ENCODE measurements at regions not wholly inside any gene's neighbourhood (a gene's known extent, or its start where the extent isn't known, plus 50 kb on each side); places are given as distances from the start of the nearest gene placed in this dataset.

- no peak overlapping the region for H3K27ac ChIP-seq
- no peaks in the 10 kb centered on the region for H3K4me1 ChIP-seq
- H3K9me3 ChIP-seq (ENCODE audit: control insufficient read depth, low read length): no peaks in the 10 kb centered on the region
- H3K36me3 ChIP-seq (ENCODE audit: control insufficient read depth, insufficient read depth, low read length): no peaks in the 10 kb centered on the region
- H3K79me2 ChIP-seq: no peaks in the 10 kb centered on the region
- no peaks in the 10 kb centered on the region for H3K27me3 ChIP-seq (ENCODE audit: control insufficient read depth, insufficient read depth, low read length)
- H3K9ac ChIP-seq: no peak overlapping the region
- H3K4me2 ChIP-seq (ENCODE audit: low read length): no peak overlapping the region
- TF ChIP-seq CTCF (IDR thresholded peaks at IDR 0.05): no peak
- no peak overlapping the region for H2AFZ ChIP-seq
- no peak overlapping the region for H3K4me3 ChIP-seq (ENCODE audit: low read depth, low read length)
Observed at GRCh38 chr1:221350091-221350490, 391.8 kb downstream of the DUSP10 start.

- H3K4me2 ChIP-seq (ENCODE audit: low read length): no peak overlapping the region
- H3K27ac ChIP-seq: no peak overlapping the region
- TF ChIP-seq CTCF (IDR thresholded peaks at IDR 0.05): no peak
- H2AFZ ChIP-seq: no peak overlapping the region
- H3K4me3 ChIP-seq (ENCODE audit: low read depth, low read length): no peak overlapping the region
- H3K4me1 ChIP-seq: no peaks in the 10 kb centered on the region
- no peaks in the 10 kb centered on the region for H3K79me2 ChIP-seq
- H3K27me3 ChIP-seq (ENCODE audit: control insufficient read depth, insufficient read depth, low read length): no peaks in the 10 kb centered on the region
- no peaks in the 10 kb centered on the region for H3K36me3 ChIP-seq (ENCODE audit: control insufficient read depth, insufficient read depth, low read length)
- no peak overlapping the region for H3K9ac ChIP-seq
- no peaks in the 10 kb centered on the region for H3K9me3 ChIP-seq (ENCODE audit: control insufficient read depth, low read length)
Observed at GRCh38 chr1:221356693-221357092, 385.2 kb downstream of the DUSP10 start.

GRCh38 chr1:221363039-221363438 is 378.9 kb downstream of the DUSP10 start:
- no peaks in the 10 kb centered on the region for H3K27me3 ChIP-seq (ENCODE audit: control insufficient read depth, insufficient read depth, low read length)
- H3K4me2 ChIP-seq (ENCODE audit: low read length): no peak overlapping the region
- no peak overlapping the region for H3K9ac ChIP-seq
- H3K27ac ChIP-seq: no peak overlapping the region
- no peak overlapping the region for H3K4me3 ChIP-seq (ENCODE audit: low read depth, low read length)
- no peaks in the 10 kb centered on the region for H3K9me3 ChIP-seq (ENCODE audit: control insufficient read depth, low read length)
- TF ChIP-seq CTCF (IDR thresholded peaks at IDR 0.05): no peak
- H3K4me1 ChIP-seq: no peaks in the 10 kb centered on the region
- no peak overlapping the region for H2AFZ ChIP-seq
- H3K79me2 ChIP-seq: no peaks in the 10 kb centered on the region
- no peaks in the 10 kb centered on the region for H3K36me3 ChIP-seq (ENCODE audit: control insufficient read depth, insufficient read depth, low read length)

GRCh38 chr1:221366495-221367110 is 375.3 kb downstream of the DUSP10 start:
- Histone ChIP-seq H3K4me2 (ENCODE audit: low read length) (no peak overlapping the region), H3K27me3 (ENCODE audit: control insufficient read depth, insufficient read depth, low read length) (no peaks in the 10 kb centered on the region), H3K79me2 (no peaks in the 10 kb centered on the region), H3K4me3 (ENCODE audit: low read depth, low read length) (no peak overlapping the region), H3K27ac (no peak overlapping the region), H3K4me1 (no peaks in the 10 kb centered on the region), H3K9me3 (ENCODE audit: control insufficient read depth, low read length) (no peaks in the 10 kb centered on the region), H3K9ac (no peak overlapping the region), H2AFZ (no peak overlapping the region), H3K36me3 (ENCODE audit: control insufficient read depth, insufficient read depth, low read length) (no peaks in the 10 kb centered on the region)
- no peak for TF ChIP-seq CTCF (IDR thresholded peaks at IDR 0.05)

GRCh38 chr1:221371705-221372104 is 370.2 kb downstream of the DUSP10 start:
- TF ChIP-seq CTCF (IDR thresholded peaks at IDR 0.05): no peak
- Histone ChIP-seq H2AFZ (no peak overlapping the region), H3K27ac (no peak overlapping the region), H3K36me3 (ENCODE audit: control insufficient read depth, insufficient read depth, low read length) (no peaks in the 10 kb centered on the region), H3K4me2 (ENCODE audit: low read length) (no peak overlapping the region), H3K9ac (no peak overlapping the region), H3K27me3 (ENCODE audit: control insufficient read depth, insufficient read depth, low read length) (no peaks in the 10 kb centered on the region), H3K79me2 (no peaks in the 10 kb centered on the region), H3K4me3 (ENCODE audit: low read depth, low read length) (no peak overlapping the region), H3K4me1 (no peaks in the 10 kb centered on the region), H3K9me3 (ENCODE audit: control insufficient read depth, low read length) (no peaks in the 10 kb centered on the region)
